ENCODE measurements at regions not wholly inside any gene's neighbourhood (a gene's known extent, or its start where the extent isn't known, plus 50 kb on each side); places are given as distances from the start of the nearest gene placed in this dataset.

DNA sequence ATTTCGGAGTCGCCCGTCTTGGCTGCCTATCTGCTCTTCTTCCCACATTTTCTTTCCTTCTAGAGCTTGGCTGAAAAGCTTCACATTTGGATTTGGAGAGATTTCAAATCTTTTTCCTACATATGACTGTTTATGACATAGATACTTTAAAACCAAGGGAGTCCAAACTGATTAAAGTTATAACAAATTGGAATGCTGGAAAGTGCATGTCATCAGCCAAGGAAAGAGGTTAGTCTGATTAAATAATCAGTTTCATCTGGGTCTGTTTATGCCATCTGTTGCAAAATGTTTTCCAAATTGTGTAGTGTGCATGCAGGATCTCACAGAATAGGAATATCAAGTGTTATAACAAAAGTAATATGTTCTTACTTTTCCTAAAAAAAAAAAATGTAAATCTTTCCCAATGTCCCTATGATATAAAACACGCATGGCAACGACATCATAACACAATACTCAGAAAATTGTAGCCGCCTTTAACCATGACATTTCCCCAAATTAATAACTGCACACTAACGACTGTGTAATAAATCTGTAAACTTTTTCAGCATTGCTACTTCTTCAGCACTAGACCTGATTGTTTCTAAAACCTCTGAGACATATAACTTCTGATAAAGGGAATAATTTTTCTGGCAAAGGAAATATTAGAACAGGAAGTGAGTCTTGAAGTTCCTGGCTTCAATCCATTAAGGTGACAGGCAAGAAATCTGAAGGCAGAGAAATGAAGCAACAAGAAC, 230.2 kb upstream of the FOXQ1 start:
- CTCF ChIA-PET: interaction anchor here (0.7 to 0.8 kb wide), 2 partner anchors 17 to 498 kb away, joined by 3 to 4 read pairs; no protein-coding TSS in a partner anchor
- POLR2A ChIA-PET: no interaction called here
- H3K27ac ChIP-seq (ENCODE audit: extremely low read depth, low read depth, low read length): no peak overlapping the region
- H3K9me3 ChIP-seq (ENCODE audit: control insufficient read depth, insufficient read depth, low read depth, low read length): no peaks in the 10 kb centered on the region
- no peaks in the 10 kb centered on the region for H3K36me3 ChIP-seq (ENCODE audit: control insufficient read depth in 2 of 2, insufficient read depth in 1 of 2, low read length in 2 of 2)
- H3K4me1 ChIP-seq (ENCODE audit: control insufficient read depth, insufficient read depth, low read length): peaks cover 18% of the 10 kb centered on the region
- TF ChIP-seq, protein P1, sequence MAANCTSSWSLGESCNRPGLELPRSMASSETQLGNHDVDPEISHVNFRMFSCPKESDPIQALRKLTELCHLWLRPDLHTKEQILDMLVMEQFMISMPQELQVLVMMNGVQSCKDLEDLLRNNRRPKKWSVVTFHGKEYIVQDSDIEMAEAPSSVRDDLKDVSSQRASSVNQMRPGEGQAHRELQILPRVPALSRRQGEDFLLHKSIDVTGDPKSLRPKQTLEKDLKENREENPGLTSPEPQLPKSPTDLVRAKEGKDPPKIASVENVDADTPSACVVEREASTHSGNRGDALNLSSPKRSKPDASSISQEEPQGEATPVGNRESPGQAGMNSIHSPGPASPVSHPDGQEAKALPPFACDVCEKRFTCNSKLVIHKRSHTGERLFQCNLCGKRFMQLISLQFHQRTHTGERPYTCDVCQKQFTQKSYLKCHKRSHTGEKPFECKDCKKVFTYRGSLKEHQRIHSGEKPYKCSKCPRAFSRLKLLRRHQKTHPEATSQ (tag by site-specific recombination; IDR thresholded peaks at IDR 0.05): no peak
- no peak for TF ChIP-seq ZNF548 (tag by site-specific recombination; IDR thresholded peaks at IDR 0.05)
- TF ChIP-seq ZNF146 (tag by site-specific recombination; IDR thresholded peaks at IDR 0.05): no peak
- TF ChIP-seq ZNF785 (tag by site-specific recombination; IDR thresholded peaks at IDR 0.05): no peak
- TF ChIP-seq ZNF677 (tag by site-specific recombination; IDR thresholded peaks at IDR 0.05): no peak
- TF ChIP-seq, protein P2, sequence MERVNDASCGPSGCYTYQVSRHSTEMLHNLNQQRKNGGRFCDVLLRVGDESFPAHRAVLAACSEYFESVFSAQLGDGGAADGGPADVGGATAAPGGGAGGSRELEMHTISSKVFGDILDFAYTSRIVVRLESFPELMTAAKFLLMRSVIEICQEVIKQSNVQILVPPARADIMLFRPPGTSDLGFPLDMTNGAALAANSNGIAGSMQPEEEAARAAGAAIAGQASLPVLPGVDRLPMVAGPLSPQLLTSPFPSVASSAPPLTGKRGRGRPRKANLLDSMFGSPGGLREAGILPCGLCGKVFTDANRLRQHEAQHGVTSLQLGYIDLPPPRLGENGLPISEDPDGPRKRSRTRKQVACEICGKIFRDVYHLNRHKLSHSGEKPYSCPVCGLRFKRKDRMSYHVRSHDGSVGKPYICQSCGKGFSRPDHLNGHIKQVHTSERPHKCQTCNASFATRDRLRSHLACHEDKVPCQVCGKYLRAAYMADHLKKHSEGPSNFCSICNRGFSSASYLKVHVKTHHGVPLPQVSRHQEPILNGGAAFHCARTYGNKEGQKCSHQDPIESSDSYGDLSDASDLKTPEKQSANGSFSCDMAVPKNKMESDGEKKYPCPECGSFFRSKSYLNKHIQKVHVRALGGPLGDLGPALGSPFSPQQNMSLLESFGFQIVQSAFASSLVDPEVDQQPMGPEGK (tag by site-specific recombination; IDR thresholded peaks at IDR 0.05): no peak
- TF ChIP-seq ZNF596 (tag by site-specific recombination; IDR thresholded peaks at IDR 0.05): no peak
- no peak for TF ChIP-seq ZFHX2 (tag by site-specific recombination; conservative IDR thresholded peaks at IDR 0.05)
- TF ChIP-seq ZNF169 (tag by site-specific recombination; IDR thresholded peaks at IDR 0.05): no peak
- no peak for TF ChIP-seq YY2 (tag by site-specific recombination; IDR thresholded peaks at IDR 0.05)
- TF ChIP-seq ZNF426 (tag by site-specific recombination; IDR thresholded peaks at IDR 0.05): no peak
- TF ChIP-seq ZNF324 (tag by site-specific recombination; IDR thresholded peaks at IDR 0.05): no peak
- H3K4me3 ChIP-seq (ENCODE audit: low read depth, low read length): no peak overlapping the region

DNA sequence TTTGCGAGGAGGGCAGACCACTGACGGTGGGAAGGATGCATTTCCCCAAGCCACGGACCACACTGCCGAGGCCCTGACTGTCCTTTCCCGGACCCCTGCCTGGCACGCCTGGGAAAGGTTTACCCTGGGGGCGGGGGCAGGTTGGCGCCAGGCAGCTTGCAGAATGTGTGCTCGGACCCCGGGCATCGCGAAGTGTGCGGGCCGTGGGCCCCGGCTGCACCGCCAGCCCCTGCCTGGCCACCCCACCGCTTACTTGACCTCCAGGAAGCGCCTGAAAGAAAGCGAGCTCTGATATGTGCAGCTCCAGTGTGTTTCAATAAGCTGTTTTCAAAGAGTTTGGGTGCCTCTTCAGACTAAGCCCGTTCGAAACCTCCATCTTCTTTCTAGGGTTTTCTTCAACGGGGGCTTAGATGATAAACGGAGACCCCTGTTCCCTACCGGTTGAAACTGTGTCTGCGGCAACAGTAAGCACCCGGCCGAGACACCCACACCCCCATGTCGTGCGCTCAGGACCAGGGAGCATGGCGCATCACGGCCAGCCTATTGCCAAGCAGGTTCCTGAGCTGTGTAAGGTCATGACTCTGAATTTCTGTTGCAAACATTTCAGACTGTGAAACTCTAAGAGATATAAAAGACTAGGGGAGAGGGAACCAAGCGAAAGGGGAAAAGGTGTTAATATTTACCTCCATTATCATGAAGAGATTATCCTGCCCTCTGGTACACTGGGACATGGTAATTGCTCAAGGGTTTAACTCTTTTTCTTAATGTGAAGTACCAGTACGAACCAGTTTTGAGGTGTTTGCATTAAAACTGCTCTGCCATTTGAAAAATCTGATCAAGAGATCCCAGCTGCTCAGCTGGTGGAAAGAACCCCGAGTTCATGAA, 231.2 kb upstream of the FOXQ1 start:
- Histone ChIP-seq H3K36me3 (ENCODE audit: control insufficient read depth in 2 of 2, insufficient read depth in 1 of 2, low read length in 2 of 2) (no peaks in the 10 kb centered on the region), H3K4me3 (ENCODE audit: low read depth, low read length) (no peak overlapping the region), H3K9me3 (ENCODE audit: control insufficient read depth, insufficient read depth, low read depth, low read length) (no peaks in the 10 kb centered on the region), H3K27ac (ENCODE audit: extremely low read depth, low read depth, low read length) (no peak overlapping the region), H3K4me1 (ENCODE audit: control insufficient read depth, insufficient read depth, low read length) (peaks cover 19% of the 10 kb centered on the region)
- TF ChIP-seq ZBTB48 (tag by site-specific recombination; IDR thresholded peaks at IDR 0.05) (no peak), HOXC10 (CRISPR knock-in tag; IDR thresholded peaks at IDR 0.05) (no peak), ZNF501 (tag by site-specific recombination; IDR thresholded peaks at IDR 0.05) (no peak), ZNF830 (tag by site-specific recombination; IDR thresholded peaks at IDR 0.05; ENCODE audit: low read depth) (no peak), ZNF654 (tag by site-specific recombination; IDR thresholded peaks at IDR 0.05; ENCODE audit: low read depth) (no peak), ZFHX2 (tag by site-specific recombination; conservative IDR thresholded peaks at IDR 0.05) (no peak), ZNF114 (tag by site-specific recombination; IDR thresholded peaks at IDR 0.05) (no peak), SP7 (tag by site-specific recombination; IDR thresholded peaks at IDR 0.05) (no peak), ZNF600 (tag by site-specific recombination; IDR thresholded peaks at IDR 0.05) (no peak), BCL11A (tag by site-specific recombination; IDR thresholded peaks at IDR 0.05; ENCODE audit: low read depth) (no peak), ZEB2 (tag by site-specific recombination; IDR thresholded peaks at IDR 0.05) (no peak)
- TF ChIP-seq, protein P3, sequence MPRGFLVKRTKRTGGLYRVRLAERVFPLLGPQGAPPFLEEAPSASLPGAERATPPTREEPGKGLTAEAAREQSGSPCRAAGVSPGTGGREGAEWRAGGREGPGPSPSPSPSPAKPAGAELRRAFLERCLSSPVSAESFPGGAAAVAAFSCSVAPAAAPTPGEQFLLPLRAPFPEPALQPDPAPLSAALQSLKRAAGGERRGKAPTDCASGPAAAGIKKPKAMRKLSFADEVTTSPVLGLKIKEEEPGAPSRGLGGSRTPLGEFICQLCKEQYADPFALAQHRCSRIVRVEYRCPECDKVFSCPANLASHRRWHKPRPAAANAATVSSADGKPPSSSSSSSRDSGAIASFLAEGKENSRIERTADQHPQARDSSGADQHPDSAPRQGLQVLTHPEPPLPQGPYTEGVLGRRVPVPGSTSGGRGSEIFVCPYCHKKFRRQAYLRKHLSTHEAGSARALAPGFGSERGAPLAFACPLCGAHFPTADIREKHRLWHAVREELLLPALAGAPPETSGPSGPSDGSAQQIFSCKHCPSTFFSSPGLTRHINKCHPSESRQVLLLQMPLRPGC (tag by site-specific recombination; IDR thresholded peaks at IDR 0.05): no peak
- TF ChIP-seq, protein P4, sequence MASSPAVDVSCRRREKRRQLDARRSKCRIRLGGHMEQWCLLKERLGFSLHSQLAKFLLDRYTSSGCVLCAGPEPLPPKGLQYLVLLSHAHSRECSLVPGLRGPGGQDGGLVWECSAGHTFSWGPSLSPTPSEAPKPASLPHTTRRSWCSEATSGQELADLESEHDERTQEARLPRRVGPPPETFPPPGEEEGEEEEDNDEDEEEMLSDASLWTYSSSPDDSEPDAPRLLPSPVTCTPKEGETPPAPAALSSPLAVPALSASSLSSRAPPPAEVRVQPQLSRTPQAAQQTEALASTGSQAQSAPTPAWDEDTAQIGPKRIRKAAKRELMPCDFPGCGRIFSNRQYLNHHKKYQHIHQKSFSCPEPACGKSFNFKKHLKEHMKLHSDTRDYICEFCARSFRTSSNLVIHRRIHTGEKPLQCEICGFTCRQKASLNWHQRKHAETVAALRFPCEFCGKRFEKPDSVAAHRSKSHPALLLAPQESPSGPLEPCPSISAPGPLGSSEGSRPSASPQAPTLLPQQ (tag by site-specific recombination; IDR thresholded peaks at IDR 0.05): no peak
- POLR2A ChIA-PET: no interaction called here
- CTCF ChIA-PET: interaction anchor here (0.8 kb wide), 1 partner anchor 16 kb away, joined by 4 read pairs; no protein-coding TSS in a partner anchor
